Fibroblast of peridontal ligament (primary cell): ENCODE measurements at regions not wholly inside any gene's neighbourhood (a gene's known extent, or its start where the extent isn't known, plus 50 kb on each side); places are given as distances from the start of the nearest gene placed in this dataset.

Experiments
- DNase-seq: peaks from one replicate; pipeline ENCODE4 v3.0.0-alpha.2; 2010; ENCODE audit errors: extremely low read depth

- DNase-seq: no peak
Measured at GRCh38 chr6:14731611-14732010, 514.3 kb upstream of the JARID2 start.

- DNase-seq: no peak
Measured at GRCh38 chr6:14732226-14732843, 513.5 kb upstream of the JARID2 start.

- peak; percentile 24 for DNase-seq
Measured at GRCh38 chr6:14732844-14733757, 512.8 kb upstream of the JARID2 start.

- no peak for DNase-seq
Measured at GRCh38 chr6:14734052-14734415, 511.8 kb upstream of the JARID2 start.

- peak; percentile 75 for DNase-seq
Measured at GRCh38 chr6:14734416-14735340, 511.2 kb upstream of the JARID2 start.

GRCh38 chr6:14735956-14736486 is 509.8 kb upstream of the JARID2 start:
- DNase-seq: no peak

GRCh38 chr6:14736554-14736953 is 509.3 kb upstream of the JARID2 start:
- no peak for DNase-seq

- no peak for DNase-seq
Measured at GRCh38 chr6:14738497-14738896, 507.4 kb upstream of the JARID2 start.

GRCh38 chr6:14738933-14739332 is 506.9 kb upstream of the JARID2 start:
- DNase-seq: no peak

- DNase-seq: no peak
Measured at GRCh38 chr6:14739827-14740226, 506.0 kb upstream of the JARID2 start.

GRCh38 chr6:14742171-14742570 is 503.7 kb upstream of the JARID2 start:
- DNase-seq: no peak

GRCh38 chr6:14742680-14743079 is 503.2 kb upstream of the JARID2 start:
- DNase-seq: no peak

- DNase-seq: no peak
Measured at GRCh38 chr6:14743144-14743473, 502.8 kb upstream of the JARID2 start.

- peak; percentile 98 for DNase-seq
Measured at GRCh38 chr6:14743474-14744211, 502.2 kb upstream of the JARID2 start.

- no peak for DNase-seq
Measured at GRCh38 chr6:14744212-14744556, 501.7 kb upstream of the JARID2 start.

- no peak for DNase-seq
Measured at GRCh38 chr6:14746139-14746837, 499.6 kb upstream of the JARID2 start.

- DNase-seq: peak; percentile 34
Measured at GRCh38 chr6:14747881-14748520, 497.9 kb upstream of the JARID2 start.

- no peak for DNase-seq
Measured at GRCh38 chr6:14748679-14749078, 497.2 kb upstream of the JARID2 start.

- DNase-seq: no peak
Measured at GRCh38 chr6:14750059-14750661, 495.7 kb upstream of the JARID2 start.

GRCh38 chr6:14751645-14752175 is 494.2 kb upstream of the JARID2 start:
- DNase-seq: no peak
